Adrenal gland (tissue), 5 donors: ENCODE measurements at regions not wholly inside any gene's neighbourhood (a gene's known extent, or its start where the extent isn't known, plus 50 kb on each side); places are given as distances from the start of the nearest gene placed in this dataset.

Experiments
- CTCF ChIP-seq, 6 experiments: fragments of 450-650 bp in 4 of 6; fragments of 200-600 bp in 2 of 6; sonication (generic) in 1 of 6; IDR thresholded peaks; 1 replicate in 5 of 6; 2 replicates in 1 of 6; pipeline versions ENCODE4 v1.5.1 to v1.8.0; 2016 to 2021; ENCODE audit warnings: antibody characterized with exemption in 6 of 6, mild to moderate bottlenecking in 2 of 6, moderate library complexity in 1 of 6
- POLR2A ChIP-seq, 2 donors: fragments of 450-650 bp; IDR thresholded peaks; one replicate each; pipeline ENCODE4 v1.6.1; 2017; ENCODE audit warnings: antibody characterized with exemption in 2 of 2, mild to moderate bottlenecking in 2 of 2, moderate library complexity in 1 of 2
- donor health status: DM: no; HTN: no; CAD: no.

- no peak for TF ChIP-seq CTCF (IDR thresholded peaks at IDR 0.05)
- no peak for TF ChIP-seq POLR2A (IDR thresholded peaks at IDR 0.05)
Measured at GRCh38 chr18:71832946-71833617, 711.1 kb downstream of the CBLN2 start.
